Gastroesophageal sphincter (tissue), 4 donors: ENCODE measurements at regions not wholly inside any gene's neighbourhood (a gene's known extent, or its start where the extent isn't known, plus 50 kb on each side); places are given as distances from the start of the nearest gene placed in this dataset.
"Not testable (repeated sequence)": the region's sequence is repeated elsewhere in the genome, so short reads cannot be mapped to it uniquely, and the experiment has no call there.

Experiments
- ATAC-seq: fragments of 150-250 bp; one replicate; pipeline ENCODE4 v1.9.1; 2016; ENCODE audit warnings: mild to moderate bottlenecking, moderate library complexity
- H3K27ac ChIP-seq, 4 donors: fragments of 200-600 bp; sonication (generic) in 3 of 4; 1 replicate in 3 of 4; 2 replicates in 1 of 4; pipeline ENCODE4 v1.5.1; 2016 to 2019
- H3K27me3 ChIP-seq: fragments of 200-600 bp; sonication (generic); one replicate; pipeline ENCODE4 v1.5.1; 2019
- H3K36me3 ChIP-seq, 2 donors: fragments of 200-600 bp; sonication (generic); one replicate each; pipeline ENCODE4 v1.5.1; 2019; ENCODE audit warnings: control low read depth in 1 of 2
- H3K4me1 ChIP-seq, 3 donors: fragments of 200-600 bp; sonication (generic); 1 replicate in 2 of 3; 2 replicates in 1 of 3; pipeline ENCODE4 v1.5.1; 2016 to 2019; ENCODE audit warnings: control low read depth in 2 of 3
- H3K4me3 ChIP-seq, 2 donors: fragments of 200-600 bp; sonication (generic); one replicate each; pipeline ENCODE4 v1.5.1; 2019; ENCODE audit warnings: mild to moderate bottlenecking in 1 of 2, moderate library complexity in 1 of 2
- H3K9me3 ChIP-seq, 3 donors: fragments of 200-600 bp; sonication (generic); one replicate each; pipeline ENCODE4 v1.5.1; 2017 to 2019; ENCODE audit warnings: control low read depth in 2 of 3
- EP300 ChIP-seq: sonication (generic); formaldehyde crosslinking; IDR thresholded peaks from one replicate; pipeline ENCODE4 v1.6.1; 2017; ENCODE audit warnings: antibody characterized with exemption, mild to moderate bottlenecking
- POLR2A ChIP-seq, 2 donors: fragments of 450-650 bp; IDR thresholded peaks; one replicate each; pipeline ENCODE4 v1.6.1; 2017; ENCODE audit warnings: antibody characterized with exemption in 2 of 2, mild to moderate bottlenecking in 2 of 2, moderate library complexity in 1 of 2
- POLR2AphosphoS5 ChIP-seq: sonication (generic); formaldehyde crosslinking; IDR thresholded peaks from one replicate; pipeline ENCODE4 v1.6.1; 2017; ENCODE audit warnings: antibody characterized with exemption
- WGBS, 2 donors: methylation state at CpG; one replicate each; pipeline ENCODE4 v1.1.5; 2018; ENCODE audit warnings: low coverage in 1 of 2; 5-methylcytosine and 5-hydroxymethylcytosine counted together
- TF ChIP-seq, protein P1 (sequence below), 4 experiments: fragments of 200-600 bp in 2 of 4; fragments of 450-650 bp in 2 of 4; sonication (generic) in 1 of 4; IDR thresholded peaks; one replicate each; pipeline ENCODE4 v1.5.1; 2017 to 2019; ENCODE audit warnings: antibody characterized with exemption in 4 of 4, mild to moderate bottlenecking in 2 of 4, moderate library complexity in 2 of 4

DNA sequence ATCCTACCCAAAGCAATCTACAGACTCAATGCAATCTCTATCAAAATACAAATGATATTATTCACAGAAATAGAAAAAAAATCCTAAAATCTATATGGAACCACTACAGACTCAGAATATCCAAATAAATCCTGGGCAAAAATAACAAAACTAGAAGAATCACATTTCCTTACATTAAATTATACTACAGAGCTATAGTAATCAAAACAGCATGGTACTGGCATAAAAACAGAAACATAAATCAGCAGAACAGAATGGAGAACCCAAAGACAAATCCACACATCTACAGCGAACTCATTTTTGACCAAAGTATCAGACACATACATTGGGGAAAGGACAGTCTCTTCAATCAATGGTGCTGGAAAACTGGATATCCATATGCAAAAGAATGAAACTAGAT, 304.1 kb upstream of the FGF13 start:
- no peak overlapping the region for H3K4me3 ChIP-seq
- no peaks in the 10 kb centered on the region for H3K36me3 ChIP-seq
- WGBS, 2 donors, result 92% methylated on average over 1 of the region's 1 CpG
- TF ChIP-seq, protein P1, sequence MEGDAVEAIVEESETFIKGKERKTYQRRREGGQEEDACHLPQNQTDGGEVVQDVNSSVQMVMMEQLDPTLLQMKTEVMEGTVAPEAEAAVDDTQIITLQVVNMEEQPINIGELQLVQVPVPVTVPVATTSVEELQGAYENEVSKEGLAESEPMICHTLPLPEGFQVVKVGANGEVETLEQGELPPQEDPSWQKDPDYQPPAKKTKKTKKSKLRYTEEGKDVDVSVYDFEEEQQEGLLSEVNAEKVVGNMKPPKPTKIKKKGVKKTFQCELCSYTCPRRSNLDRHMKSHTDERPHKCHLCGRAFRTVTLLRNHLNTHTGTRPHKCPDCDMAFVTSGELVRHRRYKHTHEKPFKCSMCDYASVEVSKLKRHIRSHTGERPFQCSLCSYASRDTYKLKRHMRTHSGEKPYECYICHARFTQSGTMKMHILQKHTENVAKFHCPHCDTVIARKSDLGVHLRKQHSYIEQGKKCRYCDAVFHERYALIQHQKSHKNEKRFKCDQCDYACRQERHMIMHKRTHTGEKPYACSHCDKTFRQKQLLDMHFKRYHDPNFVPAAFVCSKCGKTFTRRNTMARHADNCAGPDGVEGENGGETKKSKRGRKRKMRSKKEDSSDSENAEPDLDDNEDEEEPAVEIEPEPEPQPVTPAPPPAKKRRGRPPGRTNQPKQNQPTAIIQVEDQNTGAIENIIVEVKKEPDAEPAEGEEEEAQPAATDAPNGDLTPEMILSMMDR (IDR thresholded peaks at IDR 0.05), result no peak
- no peak for TF ChIP-seq POLR2AphosphoS5
- no peak for TF ChIP-seq EP300
- TF ChIP-seq POLR2A (IDR thresholded peaks at IDR 0.05), result no peak
- H3K4me1 ChIP-seq, result no peaks in the 10 kb centered on the region
- H3K9me3 ChIP-seq, result no peaks in the 10 kb centered on the region
- ATAC-seq, result no peak
- no peaks in the 10 kb centered on the region for H3K27me3 ChIP-seq
- no peak overlapping the region for H3K27ac ChIP-seq

DNA sequence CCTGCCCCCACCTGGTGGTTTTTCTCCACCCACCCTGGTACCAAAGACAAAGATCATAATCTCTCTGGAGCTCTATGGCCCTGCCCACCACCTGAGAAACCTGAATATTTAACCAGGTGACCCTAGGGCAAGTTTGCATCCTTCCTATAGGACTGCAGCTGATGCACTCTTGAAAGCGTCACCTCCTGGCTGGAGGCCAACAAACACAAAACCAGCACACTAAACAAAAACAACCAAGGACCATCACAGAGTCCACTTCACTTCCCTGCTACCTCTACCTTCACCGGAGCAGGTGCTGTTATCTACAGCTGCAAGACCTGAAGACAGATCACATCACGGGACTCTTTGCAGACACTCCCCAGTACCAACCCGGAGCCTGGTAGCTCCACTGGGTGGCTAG, 296.7 kb upstream of the FGF13 start:
- no peak overlapping the region for H3K27ac ChIP-seq
- H3K4me1 ChIP-seq, result no peaks in the 10 kb centered on the region
- H3K36me3 ChIP-seq, result no peaks in the 10 kb centered on the region
- H3K27me3 ChIP-seq, result no peaks in the 10 kb centered on the region
- no peak overlapping the region for H3K4me3 ChIP-seq
- ATAC-seq, result no peak
- no peaks in the 10 kb centered on the region for H3K9me3 ChIP-seq
- TF ChIP-seq POLR2A (IDR thresholded peaks at IDR 0.05) (no peak), POLR2AphosphoS5 (no peak)
- TF ChIP-seq, protein P1 (IDR thresholded peaks at IDR 0.05), result no peak
- 80% methylated on average over 1 of the region's 4 CpGs; no CpG with 5 or more reads in 1 of the 2 donors for WGBS, 2 donors

DNA sequence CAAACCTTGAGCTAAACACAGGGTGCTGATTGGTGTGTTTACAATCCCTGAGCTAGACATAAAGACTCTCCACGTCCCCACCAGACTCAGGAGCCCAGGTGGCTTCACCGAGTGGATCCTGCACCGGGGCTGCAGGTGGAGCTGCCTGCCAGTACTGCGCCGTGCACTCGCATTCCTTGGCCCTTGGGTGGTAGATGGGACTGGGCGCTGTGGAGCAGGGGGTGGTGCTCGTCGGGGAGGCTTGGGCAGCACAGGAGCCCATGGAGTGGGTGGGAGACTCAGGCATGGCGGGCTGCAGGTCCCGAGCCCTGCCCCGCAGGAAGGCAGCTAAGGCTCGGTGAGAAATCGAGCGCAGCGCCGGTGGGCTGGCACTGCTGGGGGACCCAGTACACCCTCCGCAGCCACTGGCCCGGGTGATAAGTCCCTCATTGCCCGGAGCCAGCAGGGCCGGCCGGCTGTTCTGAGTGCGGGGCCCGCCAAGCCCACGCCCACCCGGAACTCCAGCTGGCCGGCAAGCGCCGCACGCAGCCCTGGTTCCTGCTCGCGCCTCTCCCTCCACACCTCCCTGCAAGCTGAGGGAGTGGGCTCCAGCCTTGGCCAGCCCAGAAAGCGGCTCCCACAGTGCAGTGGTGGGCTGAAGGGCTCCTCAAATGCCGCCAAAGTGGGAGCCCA, 292.5 kb upstream of the FGF13 start:
- H3K9me3 ChIP-seq, H3K4me3 ChIP-seq, H3K27ac ChIP-seq, ATAC-seq, H3K27me3 ChIP-seq, H3K36me3 ChIP-seq, H3K4me1 ChIP-seq: not testable (repeated sequence)
- WGBS, 2 donors, result no CpG with 5 or more reads among the region's 34 CpGs

DNA sequence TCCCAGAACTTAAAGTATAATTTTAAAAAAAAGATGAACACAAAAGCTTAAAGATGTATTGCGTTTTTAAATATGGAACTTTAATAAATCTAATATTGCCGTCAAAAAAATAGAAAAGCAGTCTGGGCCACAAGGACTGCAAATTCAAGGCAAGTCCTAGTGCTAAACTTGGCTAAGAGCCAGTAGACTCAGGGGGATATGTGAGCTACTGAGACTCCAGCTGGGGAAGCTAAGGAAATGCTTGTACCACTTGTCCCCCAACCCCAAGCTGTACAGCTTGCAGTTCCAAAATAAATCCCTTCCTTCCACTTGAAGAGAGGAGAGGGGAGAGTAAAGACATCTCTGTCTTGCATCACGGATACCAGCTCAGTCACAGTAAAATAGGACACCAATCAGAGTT, 290.8 kb upstream of the FGF13 start:
- H3K9me3 ChIP-seq, result no peaks in the 10 kb centered on the region
- H3K4me3 ChIP-seq, result no peak overlapping the region
- WGBS, 2 donors, result 73 to 100% methylated on average over 1 to 3 of the region's 3 CpGs
- ATAC-seq, result no peak
- no peaks in the 10 kb centered on the region for H3K36me3 ChIP-seq
- H3K4me1 ChIP-seq, result no peaks in the 10 kb centered on the region
- TF ChIP-seq EP300, result no peak
- no peak overlapping the region for H3K27ac ChIP-seq
- no peaks in the 10 kb centered on the region for H3K27me3 ChIP-seq

DNA sequence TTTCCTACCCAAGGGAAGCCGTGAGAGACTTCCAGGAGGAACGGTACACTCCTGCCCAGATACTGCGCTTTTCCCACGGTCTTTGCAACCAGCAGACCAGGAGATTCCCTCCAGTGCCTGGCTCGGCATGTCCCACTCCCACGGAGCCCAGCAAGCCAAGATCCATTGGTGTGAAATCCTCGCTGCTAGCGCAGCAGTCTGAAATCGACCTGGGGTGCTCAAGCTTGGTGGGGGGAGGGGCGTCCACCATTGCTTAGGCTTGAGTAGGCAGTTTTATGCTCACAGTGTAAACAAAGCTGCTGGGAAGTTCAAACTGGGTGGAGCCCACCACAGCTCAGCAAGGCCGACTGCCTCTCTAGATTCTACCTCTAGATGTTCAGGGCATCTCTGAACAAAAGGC, 284.8 kb upstream of the FGF13 start:
- H3K4me3 ChIP-seq, result no peak overlapping the region
- H3K4me1 ChIP-seq, result no peaks in the 10 kb centered on the region
- H3K27ac ChIP-seq, result no peak overlapping the region
- WGBS, 2 donors, result no CpG with 5 or more reads among the region's 11 CpGs
- no peak for ATAC-seq
- H3K36me3 ChIP-seq, result no peaks in the 10 kb centered on the region
- TF ChIP-seq POLR2A (IDR thresholded peaks at IDR 0.05) (no peak), EP300 (no peak), POLR2AphosphoS5 (no peak)
- TF ChIP-seq, protein P1 (IDR thresholded peaks at IDR 0.05), result no peak
- H3K9me3 ChIP-seq, result no peaks in the 10 kb centered on the region
- no peaks in the 10 kb centered on the region for H3K27me3 ChIP-seq

DNA sequence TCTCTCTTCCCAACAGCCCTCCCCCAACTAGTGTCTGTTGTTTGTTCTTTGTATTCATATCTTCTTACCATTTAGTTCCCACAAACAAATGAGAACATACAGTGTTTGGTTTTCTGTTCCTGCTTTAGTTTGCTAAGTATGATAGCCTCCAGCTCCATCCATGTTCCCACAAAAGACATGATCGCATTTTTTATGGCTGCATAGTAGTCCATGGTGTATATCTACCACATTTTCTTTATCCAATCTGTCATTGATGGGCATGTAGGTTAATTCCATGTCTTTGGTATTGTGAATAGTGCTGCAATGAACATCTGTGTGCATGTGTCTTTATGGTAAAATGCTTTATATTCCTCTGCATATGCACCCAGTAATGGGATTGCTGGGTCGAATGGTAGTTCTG, 283.9 kb upstream of the FGF13 start:
- 71 to 79% methylated on average over 2 of the region's 2 CpGs for WGBS, 2 donors
- no peak overlapping the region for H3K4me3 ChIP-seq
- no peaks in the 10 kb centered on the region for H3K4me1 ChIP-seq
- no peak overlapping the region for H3K27ac ChIP-seq
- H3K36me3 ChIP-seq, result no peaks in the 10 kb centered on the region
- H3K9me3 ChIP-seq, result no peaks in the 10 kb centered on the region
- TF ChIP-seq, protein P1 (IDR thresholded peaks at IDR 0.05), result no peak
- no peak for TF ChIP-seq POLR2A (IDR thresholded peaks at IDR 0.05)
- no peak for TF ChIP-seq POLR2AphosphoS5
- TF ChIP-seq EP300, result no peak
- no peaks in the 10 kb centered on the region for H3K27me3 ChIP-seq
- no peak for ATAC-seq

DNA sequence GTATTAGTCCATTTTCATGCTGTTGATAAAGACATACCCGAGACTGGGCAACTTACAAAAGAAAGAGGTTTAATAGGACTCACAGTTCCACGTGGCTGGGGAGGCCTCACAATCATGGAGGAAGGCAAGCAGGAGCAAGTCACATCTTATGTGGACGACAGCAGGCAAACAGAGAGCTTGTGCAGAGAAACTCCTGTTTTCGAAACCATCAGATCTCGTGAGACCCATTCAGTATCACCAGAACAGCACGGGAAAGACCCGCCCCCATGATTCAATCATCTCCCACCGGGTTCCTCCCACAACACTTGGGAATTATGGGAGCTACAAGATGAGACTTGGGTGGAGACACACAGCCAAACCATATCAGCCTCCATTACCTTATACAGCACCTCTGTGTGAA, 278.9 kb upstream of the FGF13 start:
- 43% methylated on average over 1 of the region's 8 CpGs; no CpG with 5 or more reads in 1 of the 2 donors for WGBS, 2 donors
- H3K27ac ChIP-seq, result not testable (repeated sequence)

More for the DNA sequence above, 278.9 kb upstream of the FGF13 start:
- not testable (repeated sequence) for H3K4me3 ChIP-seq, H3K27me3 ChIP-seq, H3K36me3 ChIP-seq, H3K4me1 ChIP-seq, H3K9me3 ChIP-seq, ATAC-seq
